ENCODE measurements at regions not wholly inside any gene's neighbourhood (a gene's known extent, or its start where the extent isn't known, plus 50 kb on each side); places are given as distances from the start of the nearest gene placed in this dataset. TPM values are rescaled to one million over a fixed set of nuclear protein-coding genes. Genes with fewer than 3 reads are reported as not detected.

DNA sequence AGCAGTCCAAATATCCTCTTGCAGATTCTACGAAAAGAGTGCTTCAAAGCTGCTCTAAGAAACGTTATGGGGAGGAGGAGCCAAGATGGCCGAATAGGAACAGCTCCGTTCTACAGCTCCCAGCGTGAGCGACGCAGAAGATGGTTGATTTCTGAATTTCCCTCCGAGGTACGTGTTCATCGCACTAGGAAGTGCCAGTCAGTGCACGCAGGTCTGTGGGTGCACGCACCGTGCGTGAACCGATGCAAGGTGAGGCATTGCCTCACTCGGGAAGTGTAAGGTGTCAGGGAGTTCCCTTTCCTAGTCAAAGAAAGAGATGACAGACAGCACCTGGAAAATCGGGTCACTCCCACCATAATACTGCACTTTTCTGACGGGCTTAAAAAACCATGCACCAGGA is 272.1 kb upstream of the DEFB115 start:
- whole genome bisulfite sequencing, 2 donors, result 89 to 94% methylated on average over 18 of the region's 18 CpGs
- no peak for TF ChIP-seq POLR2A (IDR thresholded peaks at IDR 0.05)
- H3K27ac ChIP-seq, result no peak overlapping the region
- H3K4me3 ChIP-seq, result no peak overlapping the region
- H3K4me1 ChIP-seq, result no peaks in the 10 kb centered on the region
- H3K36me3 ChIP-seq, result no peaks in the 10 kb centered on the region
- H3K9me3 ChIP-seq, result peaks cover 0 to 11% (median 0%) of the 10 kb centered on the region in 4 donors
- no peaks in the 10 kb centered on the region for H3K27me3 ChIP-seq
- no peak for DNase-seq (ENCODE audit: low spot score in 2 of 2)

Small RNA genes lying in the stretch of these regions (small RNA-seq; reads per million reads assigned to genes)
- gene RNA5SP528, result not detected

Data from tibial nerve (tissue), 4 donors.